ENCODE measurements at regions not wholly inside any gene's neighbourhood (a gene's known extent, or its start where the extent isn't known, plus 50 kb on each side); places are given as distances from the start of the nearest gene placed in this dataset.
A peak's percentile ranks its signal among the peaks of the same experiment; 100 is the strongest.

DNA sequence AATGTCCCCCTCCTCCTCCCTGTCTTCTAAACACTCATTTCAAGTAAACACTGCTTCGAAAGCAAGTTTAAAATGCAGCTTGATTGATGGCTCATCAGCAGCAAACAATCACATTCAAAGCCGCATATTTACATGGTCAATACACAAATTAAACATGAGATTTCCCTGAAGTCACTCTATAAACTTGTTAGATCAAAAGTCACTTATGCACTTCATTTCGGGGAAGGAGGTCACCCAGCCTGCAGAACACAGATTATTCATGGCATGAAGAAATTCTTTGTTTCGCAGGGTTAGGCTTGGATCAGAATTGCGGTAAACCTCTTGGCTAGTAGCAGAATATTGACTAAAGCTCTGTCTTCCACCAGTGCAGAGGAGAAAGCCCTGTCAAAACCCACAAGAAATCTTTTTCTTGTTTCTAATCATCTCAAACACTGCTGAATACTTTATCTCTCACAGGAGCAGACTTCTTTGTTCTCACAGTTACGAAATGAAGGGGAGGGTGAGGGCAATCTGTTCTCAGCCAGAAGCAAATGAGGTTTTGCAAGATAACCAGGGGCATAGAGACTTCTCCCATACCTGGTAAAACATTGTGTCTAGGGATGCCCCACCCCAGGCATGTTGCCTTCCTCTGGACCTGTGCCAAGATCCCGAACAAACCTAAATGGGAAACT is 133.3 kb upstream of the CHL1 start:
- WGBS, 2 experiments (ENCODE audit: insufficient coverage in 1 of 2, insufficient read length in 1 of 2) = 83 to 86% methylated on average over 6 to 7 of the region's 7 CpGs
- H3K9ac ChIP-seq (ENCODE audit: extremely low read depth, low read length, poor library complexity, severe bottlenecking) = no peak overlapping the region
- Mint-ChIP-seq H3K27ac (no peak overlapping the region), H3K4me1 (peaks cover 9% of the 10 kb centered on the region), H3K36me3 (ENCODE audit: low read depth) (no peaks in the 10 kb centered on the region), H3K27me3 (ENCODE audit: insufficient read depth) (peaks cover 2% of the 10 kb centered on the region), H3K9me3 (no peaks in the 10 kb centered on the region), H3K4me3 (no peak overlapping the region)
- H3K9me3 ChIP-seq (ENCODE audit: control insufficient read depth, low read length) = peaks cover 78% of the 10 kb centered on the region
- DNase-seq = peak; percentile 45
- H3K27me3 ChIP-seq (ENCODE audit: control insufficient read depth, insufficient read depth, low read length, poor library complexity, severe bottlenecking) = no peaks in the 10 kb centered on the region
- peak overlapping the region; percentile 27 for H3K4me3 ChIP-seq (ENCODE audit: low read length)
- TF ChIP-seq, protein P1, sequence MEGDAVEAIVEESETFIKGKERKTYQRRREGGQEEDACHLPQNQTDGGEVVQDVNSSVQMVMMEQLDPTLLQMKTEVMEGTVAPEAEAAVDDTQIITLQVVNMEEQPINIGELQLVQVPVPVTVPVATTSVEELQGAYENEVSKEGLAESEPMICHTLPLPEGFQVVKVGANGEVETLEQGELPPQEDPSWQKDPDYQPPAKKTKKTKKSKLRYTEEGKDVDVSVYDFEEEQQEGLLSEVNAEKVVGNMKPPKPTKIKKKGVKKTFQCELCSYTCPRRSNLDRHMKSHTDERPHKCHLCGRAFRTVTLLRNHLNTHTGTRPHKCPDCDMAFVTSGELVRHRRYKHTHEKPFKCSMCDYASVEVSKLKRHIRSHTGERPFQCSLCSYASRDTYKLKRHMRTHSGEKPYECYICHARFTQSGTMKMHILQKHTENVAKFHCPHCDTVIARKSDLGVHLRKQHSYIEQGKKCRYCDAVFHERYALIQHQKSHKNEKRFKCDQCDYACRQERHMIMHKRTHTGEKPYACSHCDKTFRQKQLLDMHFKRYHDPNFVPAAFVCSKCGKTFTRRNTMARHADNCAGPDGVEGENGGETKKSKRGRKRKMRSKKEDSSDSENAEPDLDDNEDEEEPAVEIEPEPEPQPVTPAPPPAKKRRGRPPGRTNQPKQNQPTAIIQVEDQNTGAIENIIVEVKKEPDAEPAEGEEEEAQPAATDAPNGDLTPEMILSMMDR (conservative IDR thresholded peaks at IDR 0.05) = no peak
- H3K27ac ChIP-seq (ENCODE audit: low read depth, low read length) = peak overlapping the region; percentile 33
- no peaks in the 10 kb centered on the region for H3K4me1 ChIP-seq (ENCODE audit: control insufficient read depth, insufficient read depth, low read length)
- no peaks in the 10 kb centered on the region for H3K36me3 ChIP-seq (ENCODE audit: control insufficient read depth, insufficient read depth, low read length)

DNA sequence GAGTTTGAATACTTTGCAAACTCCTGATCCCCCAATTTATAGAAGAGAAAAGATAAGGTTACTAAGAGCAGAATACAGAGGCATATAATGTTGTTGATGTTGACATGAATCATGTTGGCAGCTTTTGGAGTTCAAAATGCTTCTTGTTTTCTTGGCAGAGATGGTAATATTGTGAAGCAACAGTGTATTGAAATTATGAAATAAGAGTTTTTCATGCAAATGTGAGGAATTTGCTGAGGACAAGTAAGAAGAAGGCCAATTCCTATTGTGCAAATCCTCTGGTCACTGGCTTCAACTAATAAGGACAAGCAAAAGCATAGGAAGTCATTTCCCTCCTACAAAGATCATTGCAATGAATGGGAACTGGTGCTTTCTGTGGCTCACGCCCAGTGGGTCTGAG is 126.9 kb upstream of the CHL1 start:
- H3K4me3 ChIP-seq (ENCODE audit: low read length) = no peak overlapping the region
- H3K4me1 ChIP-seq (ENCODE audit: control insufficient read depth, insufficient read depth, low read length) = no peaks in the 10 kb centered on the region
- DNase-seq = no peak
- peaks cover 66% of the 10 kb centered on the region for H3K9me3 ChIP-seq (ENCODE audit: control insufficient read depth, low read length)
- no peaks in the 10 kb centered on the region for H3K9me3 Mint-ChIP-seq
- no peak overlapping the region for H3K27ac ChIP-seq (ENCODE audit: low read depth, low read length)
- no peak overlapping the region for H3K27ac Mint-ChIP-seq
- H3K4me3 Mint-ChIP-seq = no peak overlapping the region
- H3K27me3 ChIP-seq (ENCODE audit: control insufficient read depth, insufficient read depth, low read length, poor library complexity, severe bottlenecking) = no peaks in the 10 kb centered on the region
- H3K36me3 ChIP-seq (ENCODE audit: control insufficient read depth, insufficient read depth, low read length) = no peaks in the 10 kb centered on the region
- 36% methylated on average over 1 of the region's 1 CpG; no CpG with 5 or more reads in 1 of the 2 experiments for WGBS, 2 experiments (ENCODE audit: insufficient coverage in 1 of 2, insufficient read length in 1 of 2)
- no peak overlapping the region for H3K9ac ChIP-seq (ENCODE audit: extremely low read depth, low read length, poor library complexity, severe bottlenecking)
- TF ChIP-seq, protein P1 (conservative IDR thresholded peaks at IDR 0.05) = no peak
- H3K36me3 Mint-ChIP-seq (ENCODE audit: low read depth) = no peaks in the 10 kb centered on the region
- no peaks in the 10 kb centered on the region for H3K4me1 Mint-ChIP-seq
- H3K27me3 Mint-ChIP-seq (ENCODE audit: insufficient read depth) = no peaks in the 10 kb centered on the region

DNA sequence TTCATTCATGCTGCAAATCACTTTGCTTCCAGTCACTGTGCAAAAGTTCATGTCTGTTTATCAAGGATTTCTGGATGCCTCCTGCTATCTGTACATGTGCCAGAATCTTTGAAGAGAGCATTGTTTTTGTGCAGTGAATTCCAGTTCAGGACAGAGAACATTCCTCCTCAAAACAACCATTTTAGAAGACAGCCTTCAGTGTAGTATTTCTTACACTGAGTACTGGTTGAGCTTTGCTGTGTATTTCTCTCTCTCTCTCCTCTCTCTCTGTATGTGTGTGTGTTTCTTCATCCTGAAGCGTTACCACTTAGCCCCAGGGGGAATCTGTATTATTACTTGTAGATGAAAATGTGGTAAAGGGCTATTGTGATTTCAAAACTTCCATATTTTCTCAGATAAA is 123.8 kb upstream of the CHL1 start:
- no peaks in the 10 kb centered on the region for H3K9me3 Mint-ChIP-seq
- TF ChIP-seq, protein P1 (conservative IDR thresholded peaks at IDR 0.05) = no peak
- no peak overlapping the region for H3K27ac Mint-ChIP-seq
- no peaks in the 10 kb centered on the region for H3K36me3 ChIP-seq (ENCODE audit: control insufficient read depth, insufficient read depth, low read length)
- H3K27ac ChIP-seq (ENCODE audit: low read depth, low read length) = no peak overlapping the region
- H3K36me3 Mint-ChIP-seq (ENCODE audit: low read depth) = no peaks in the 10 kb centered on the region
- no peak overlapping the region for H3K4me3 Mint-ChIP-seq
- no peaks in the 10 kb centered on the region for H3K27me3 ChIP-seq (ENCODE audit: control insufficient read depth, insufficient read depth, low read length, poor library complexity, severe bottlenecking)
- no peak for DNase-seq
- WGBS, 2 experiments (ENCODE audit: insufficient coverage in 1 of 2, insufficient read length in 1 of 2) = no CpG with 5 or more reads among the region's 1 CpG
- H3K9me3 ChIP-seq (ENCODE audit: control insufficient read depth, low read length) = peaks cover 75% of the 10 kb centered on the region
- H3K27me3 Mint-ChIP-seq (ENCODE audit: insufficient read depth) = no peaks in the 10 kb centered on the region
- H3K4me1 Mint-ChIP-seq = no peaks in the 10 kb centered on the region
- H3K9ac ChIP-seq (ENCODE audit: extremely low read depth, low read length, poor library complexity, severe bottlenecking) = no peak overlapping the region
- H3K4me3 ChIP-seq (ENCODE audit: low read length) = no peak overlapping the region
- no peaks in the 10 kb centered on the region for H3K4me1 ChIP-seq (ENCODE audit: control insufficient read depth, insufficient read depth, low read length)

Data from endodermal cell (in vitro differentiated cells).